ENCODE measurements at regions not wholly inside any gene's neighbourhood (a gene's known extent, or its start where the extent isn't known, plus 50 kb on each side); places are given as distances from the start of the nearest gene placed in this dataset.
A peak's percentile ranks its signal among the peaks of the same experiment; 100 is the strongest.

- no peak for DNase-seq (ENCODE audit: low read depth in 2 of 2)
Measured at GRCh38 chr13:108005231-108005630, 210.1 kb downstream of the LIG4 start.

GRCh38 chr13:108003626-108004025, 211.7 kb downstream of the LIG4 start:
- no peak for DNase-seq (ENCODE audit: low read depth in 2 of 2)

GRCh38 chr13:108000998-108001397, 214.3 kb downstream of the LIG4 start:
- no peak for DNase-seq (ENCODE audit: low read depth in 2 of 2)

- no peak for DNase-seq (ENCODE audit: low read depth in 2 of 2)
Measured at GRCh38 chr13:107999751-108000150, 215.6 kb downstream of the LIG4 start.

- no peak for DNase-seq (ENCODE audit: low read depth in 2 of 2)
Measured at GRCh38 chr13:107994137-107994536, 221.2 kb downstream of the LIG4 start.

GRCh38 chr13:107993239-107993949, 221.9 kb downstream of the LIG4 start:
- DNase-seq (ENCODE audit: low read depth in 2 of 2): no peak

GRCh38 chr13:107992542-107992941, 222.8 kb downstream of the LIG4 start:
- DNase-seq (ENCODE audit: low read depth in 2 of 2): no peak

GRCh38 chr13:107977071-107977574, 238.2 kb downstream of the LIG4 start:
- DNase-seq (ENCODE audit: low read depth in 2 of 2): no peak

- no peak for DNase-seq (ENCODE audit: low read depth in 2 of 2)
Measured at GRCh38 chr13:107976628-107977027, 238.7 kb downstream of the LIG4 start.

GRCh38 chr13:107974409-107974808, 240.9 kb downstream of the LIG4 start:
- no peak for DNase-seq (ENCODE audit: low read depth in 2 of 2)

- DNase-seq (ENCODE audit: low read depth in 2 of 2): no peak
Measured at GRCh38 chr13:107969546-107969945, 245.8 kb downstream of the LIG4 start.

- DNase-seq (ENCODE audit: low read depth in 2 of 2): no peak
Measured at GRCh38 chr13:107968470-107968869, 246.9 kb downstream of the LIG4 start.

GRCh38 chr13:107964395-107964794, 250.9 kb downstream of the LIG4 start:
- peak in 1 of 2 donors; percentile 2 for DNase-seq (ENCODE audit: low read depth in 2 of 2)

- DNase-seq (ENCODE audit: low read depth in 2 of 2): no peak
Measured at GRCh38 chr13:107961849-107962608, 253.3 kb downstream of the LIG4 start.

GRCh38 chr13:107960301-107960700, 255.0 kb downstream of the LIG4 start:
- no peak for DNase-seq (ENCODE audit: low read depth in 2 of 2)

GRCh38 chr13:107956889-107957288, 258.4 kb downstream of the LIG4 start:
- DNase-seq (ENCODE audit: low read depth in 2 of 2): no peak

GRCh38 chr13:107942030-107942617, 273.2 kb downstream of the LIG4 start:
- no peak for DNase-seq (ENCODE audit: low read depth in 2 of 2)

GRCh38 chr13:107941345-107942029, 273.8 kb downstream of the LIG4 start:
- DNase-seq (ENCODE audit: low read depth in 2 of 2): no peak

- DNase-seq (ENCODE audit: low read depth in 2 of 2): peak in 1 of 2 donors; percentile 15
Measured at GRCh38 chr13:107937848-107938247, 277.5 kb downstream of the LIG4 start.

GRCh38 chr13:107931056-107931455, 284.3 kb downstream of the LIG4 start:
- DNase-seq (ENCODE audit: low read depth in 2 of 2): no peak

GRCh38 chr13:107928762-107929161, 286.6 kb downstream of the LIG4 start:
- no peak for DNase-seq (ENCODE audit: low read depth in 2 of 2)

GRCh38 chr13:107927557-107927956, 287.8 kb downstream of the LIG4 start:
- DNase-seq (ENCODE audit: low read depth in 2 of 2): no peak

All from lung microvascular endothelial cell (primary cell).